ENCODE measurements at regions not wholly inside any gene's neighbourhood (a gene's known extent, or its start where the extent isn't known, plus 50 kb on each side); places are given as distances from the start of the nearest gene placed in this dataset.

DNA sequence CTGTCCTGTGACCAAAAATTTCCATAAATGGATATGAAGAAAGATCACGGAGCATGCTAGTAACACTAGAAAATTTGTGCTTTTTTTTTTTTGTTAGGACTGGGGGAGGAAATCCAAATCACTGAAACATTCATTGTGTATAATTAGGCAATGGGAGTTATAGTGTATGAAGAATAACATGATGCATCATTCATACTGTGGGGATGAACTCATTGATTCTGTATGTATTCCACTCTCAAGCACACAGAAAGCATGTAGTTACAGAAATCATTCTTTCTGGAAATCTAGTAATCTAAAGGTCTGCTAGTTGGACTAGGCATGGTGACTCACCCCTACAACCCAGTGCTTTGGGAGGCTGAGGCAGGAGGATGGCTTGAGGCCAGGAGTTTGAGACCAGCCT, 749.7 kb downstream of the DIAPH3 start:
- H3K4me3 Mint-ChIP-seq (ENCODE audit: unreplicated experiment): no peak overlapping the region
- H3K36me3 Mint-ChIP-seq (ENCODE audit: insufficient read depth, unreplicated experiment): no peaks in the 10 kb centered on the region
- H3K4me1 Mint-ChIP-seq (ENCODE audit: insufficient read depth, unreplicated experiment): no peaks in the 10 kb centered on the region
- TF ChIP-seq, protein P1, sequence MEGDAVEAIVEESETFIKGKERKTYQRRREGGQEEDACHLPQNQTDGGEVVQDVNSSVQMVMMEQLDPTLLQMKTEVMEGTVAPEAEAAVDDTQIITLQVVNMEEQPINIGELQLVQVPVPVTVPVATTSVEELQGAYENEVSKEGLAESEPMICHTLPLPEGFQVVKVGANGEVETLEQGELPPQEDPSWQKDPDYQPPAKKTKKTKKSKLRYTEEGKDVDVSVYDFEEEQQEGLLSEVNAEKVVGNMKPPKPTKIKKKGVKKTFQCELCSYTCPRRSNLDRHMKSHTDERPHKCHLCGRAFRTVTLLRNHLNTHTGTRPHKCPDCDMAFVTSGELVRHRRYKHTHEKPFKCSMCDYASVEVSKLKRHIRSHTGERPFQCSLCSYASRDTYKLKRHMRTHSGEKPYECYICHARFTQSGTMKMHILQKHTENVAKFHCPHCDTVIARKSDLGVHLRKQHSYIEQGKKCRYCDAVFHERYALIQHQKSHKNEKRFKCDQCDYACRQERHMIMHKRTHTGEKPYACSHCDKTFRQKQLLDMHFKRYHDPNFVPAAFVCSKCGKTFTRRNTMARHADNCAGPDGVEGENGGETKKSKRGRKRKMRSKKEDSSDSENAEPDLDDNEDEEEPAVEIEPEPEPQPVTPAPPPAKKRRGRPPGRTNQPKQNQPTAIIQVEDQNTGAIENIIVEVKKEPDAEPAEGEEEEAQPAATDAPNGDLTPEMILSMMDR (IDR thresholded peaks at IDR 0.05; ENCODE audit: unreplicated experiment): no peak
- peaks cover 22% of the 10 kb centered on the region for H3K27me3 Mint-ChIP-seq (ENCODE audit: insufficient read depth, unreplicated experiment)
- ChIA-PET POLR2A (no interaction called here), CTCF (interaction anchor here (0.6 to 0.7 kb wide), 2 partner anchors 22 to 922 kb away, joined by 3 to 4 read pairs; no protein-coding TSS in a partner anchor)
- H3K9me3 Mint-ChIP-seq (ENCODE audit: unreplicated experiment): no peaks in the 10 kb centered on the region
- DNase-seq (ENCODE audit: unreplicated experiment): no peak
- BruUV-seq (replicated peaks): no TSS peak
- intact Hi-C loops (cut with micrococcal nuclease): no loop called here
- H3K27ac Mint-ChIP-seq (ENCODE audit: low read depth, unreplicated experiment): no peak overlapping the region

- Mint-ChIP-seq H3K36me3 (ENCODE audit: insufficient read depth, unreplicated experiment) (no peaks in the 10 kb centered on the region), H3K27ac (ENCODE audit: low read depth, unreplicated experiment) (no peak overlapping the region), H3K4me3 (ENCODE audit: unreplicated experiment) (no peak overlapping the region), H3K4me1 (ENCODE audit: insufficient read depth, unreplicated experiment) (no peaks in the 10 kb centered on the region), H3K9me3 (ENCODE audit: unreplicated experiment) (no peaks in the 10 kb centered on the region), H3K27me3 (ENCODE audit: insufficient read depth, unreplicated experiment) (peaks cover 22% of the 10 kb centered on the region)
- ChIA-PET POLR2A (interaction anchor here (0.6 kb wide), 1 partner anchor 20 kb away, joined by 4 read pairs; no protein-coding TSS in a partner anchor), CTCF (no interaction called here)
- BruUV-seq (replicated peaks): no TSS peak
- TF ChIP-seq, protein P1 (IDR thresholded peaks at IDR 0.05; ENCODE audit: unreplicated experiment): no peak
- DNase-seq (ENCODE audit: unreplicated experiment): no peak
- intact Hi-C loops (cut with micrococcal nuclease): no loop called here
These were observed 748.2 kb downstream of the DIAPH3 start for GRCh38 chr13:59415498-59415897.

- Mint-ChIP-seq H3K4me3 (ENCODE audit: unreplicated experiment) (no peak overlapping the region), H3K4me1 (ENCODE audit: insufficient read depth, unreplicated experiment) (no peaks in the 10 kb centered on the region), H3K36me3 (ENCODE audit: insufficient read depth, unreplicated experiment) (no peaks in the 10 kb centered on the region), H3K27me3 (ENCODE audit: insufficient read depth, unreplicated experiment) (peaks cover 18% of the 10 kb centered on the region), H3K27ac (ENCODE audit: low read depth, unreplicated experiment) (no peak overlapping the region), H3K9me3 (ENCODE audit: unreplicated experiment) (no peaks in the 10 kb centered on the region)
- no TSS peak for BruUV-seq (replicated peaks)
- ChIA-PET POLR2A (no interaction called here), CTCF (no interaction called here)
- intact Hi-C loops (cut with micrococcal nuclease): no loop called here
- DNase-seq (ENCODE audit: unreplicated experiment): no peak
- TF ChIP-seq, protein P1 (IDR thresholded peaks at IDR 0.05; ENCODE audit: unreplicated experiment): no peak
These were observed 747.2 kb downstream of the DIAPH3 start for GRCh38 chr13:59416561-59416960.

- no peak for DNase-seq (ENCODE audit: unreplicated experiment)
- ChIA-PET CTCF (no interaction called here), POLR2A (no interaction called here)
- Mint-ChIP-seq H3K9me3 (ENCODE audit: unreplicated experiment) (no peaks in the 10 kb centered on the region), H3K4me3 (ENCODE audit: unreplicated experiment) (no peak overlapping the region), H3K27me3 (ENCODE audit: insufficient read depth, unreplicated experiment) (peaks cover 14% of the 10 kb centered on the region), H3K36me3 (ENCODE audit: insufficient read depth, unreplicated experiment) (no peaks in the 10 kb centered on the region), H3K4me1 (ENCODE audit: insufficient read depth, unreplicated experiment) (no peaks in the 10 kb centered on the region), H3K27ac (ENCODE audit: low read depth, unreplicated experiment) (no peak overlapping the region)
- BruUV-seq (replicated peaks): no TSS peak
- TF ChIP-seq, protein P1 (IDR thresholded peaks at IDR 0.05; ENCODE audit: unreplicated experiment): no peak
- intact Hi-C loops (cut with micrococcal nuclease): no loop called here
These were observed 741.1 kb downstream of the DIAPH3 start for GRCh38 chr13:59422646-59423045.
